Gastroesophageal sphincter (tissue), 4 donors: ENCODE measurements at regions not wholly inside any gene's neighbourhood (a gene's known extent, or its start where the extent isn't known, plus 50 kb on each side); places are given as distances from the start of the nearest gene placed in this dataset.

ENCODE experiments used
- ATAC-seq: fragments of 150-250 bp; one replicate; pipeline ENCODE4 v1.9.1; 2016; ENCODE audit warnings: mild to moderate bottlenecking, moderate library complexity
- H3K27ac ChIP-seq, 4 donors: fragments of 200-600 bp; sonication (generic) in 3 of 4; 1 replicate in 3 of 4; 2 replicates in 1 of 4; pipeline ENCODE4 v1.5.1; 2016 to 2019
- H3K27me3 ChIP-seq: fragments of 200-600 bp; sonication (generic); one replicate; pipeline ENCODE4 v1.5.1; 2019
- H3K36me3 ChIP-seq, 2 donors: fragments of 200-600 bp; sonication (generic); one replicate each; pipeline ENCODE4 v1.5.1; 2019; ENCODE audit warnings: control low read depth in 1 of 2
- H3K4me1 ChIP-seq, 3 donors: fragments of 200-600 bp; sonication (generic); 1 replicate in 2 of 3; 2 replicates in 1 of 3; pipeline ENCODE4 v1.5.1; 2016 to 2019; ENCODE audit warnings: control low read depth in 2 of 3
- H3K4me3 ChIP-seq, 2 donors: fragments of 200-600 bp; sonication (generic); one replicate each; pipeline ENCODE4 v1.5.1; 2019; ENCODE audit warnings: mild to moderate bottlenecking in 1 of 2, moderate library complexity in 1 of 2
- H3K9me3 ChIP-seq, 3 donors: fragments of 200-600 bp; sonication (generic); one replicate each; pipeline ENCODE4 v1.5.1; 2017 to 2019; ENCODE audit warnings: control low read depth in 2 of 3
- CTCF ChIP-seq, 4 experiments: fragments of 200-600 bp in 2 of 4; fragments of 450-650 bp in 2 of 4; sonication (generic) in 1 of 4; IDR thresholded peaks; one replicate each; pipeline ENCODE4 v1.5.1; 2017 to 2019; ENCODE audit warnings: antibody characterized with exemption in 4 of 4, mild to moderate bottlenecking in 2 of 4, moderate library complexity in 2 of 4
- EP300 ChIP-seq: sonication (generic); formaldehyde crosslinking; IDR thresholded peaks from one replicate; pipeline ENCODE4 v1.6.1; 2017; ENCODE audit warnings: antibody characterized with exemption, mild to moderate bottlenecking
- POLR2A ChIP-seq, 2 donors: fragments of 450-650 bp; IDR thresholded peaks; one replicate each; pipeline ENCODE4 v1.6.1; 2017; ENCODE audit warnings: antibody characterized with exemption in 2 of 2, mild to moderate bottlenecking in 2 of 2, moderate library complexity in 1 of 2
- POLR2AphosphoS5 ChIP-seq: sonication (generic); formaldehyde crosslinking; IDR thresholded peaks from one replicate; pipeline ENCODE4 v1.6.1; 2017; ENCODE audit warnings: antibody characterized with exemption
- WGBS, 2 donors: methylation state at CpG; one replicate each; pipeline ENCODE4 v1.1.5; 2018; ENCODE audit warnings: low coverage in 1 of 2; 5-methylcytosine and 5-hydroxymethylcytosine counted together

GRCh38 chr1:217373761-217374701 lies 256.9 kb downstream of the GPATCH2 start:
- no peaks in the 10 kb centered on the region for H3K4me1 ChIP-seq
- H3K27ac ChIP-seq, result no peak overlapping the region
- TF ChIP-seq EP300 (no peak), CTCF (IDR thresholded peaks at IDR 0.05) (no peak), POLR2AphosphoS5 (no peak), POLR2A (IDR thresholded peaks at IDR 0.05) (no peak)
- no peak for ATAC-seq
- peaks cover 0 to 8% (median 0%) of the 10 kb centered on the region in 3 donors for H3K9me3 ChIP-seq
- H3K4me3 ChIP-seq, result no peak overlapping the region
- no peaks in the 10 kb centered on the region for H3K27me3 ChIP-seq
- 98 to 99% methylated on average over 5 to 7 of the region's 11 CpGs for WGBS, 2 donors
- no peaks in the 10 kb centered on the region for H3K36me3 ChIP-seq

GRCh38 chr1:217372049-217372970 lies 258.6 kb downstream of the GPATCH2 start:
- H3K36me3 ChIP-seq, result no peaks in the 10 kb centered on the region
- H3K4me3 ChIP-seq, result no peak overlapping the region
- TF ChIP-seq CTCF (IDR thresholded peaks at IDR 0.05), result no peak
- no peak for TF ChIP-seq POLR2AphosphoS5
- no peak for TF ChIP-seq POLR2A (IDR thresholded peaks at IDR 0.05)
- TF ChIP-seq EP300, result no peak
- H3K9me3 ChIP-seq, result no peaks in the 10 kb centered on the region
- WGBS, 2 donors, result 83% methylated on average over 1 of the region's 7 CpGs; no CpG with 5 or more reads in 1 of the 2 donors
- no peak for ATAC-seq
- no peaks in the 10 kb centered on the region for H3K4me1 ChIP-seq
- H3K27me3 ChIP-seq, result no peaks in the 10 kb centered on the region
- no peak overlapping the region for H3K27ac ChIP-seq

- H3K4me3 ChIP-seq, result no peak overlapping the region
- WGBS, 2 donors, result 72 to 93% methylated on average over 4 to 10 of the region's 10 CpGs
- ATAC-seq, result no peak
- no peak overlapping the region for H3K27ac ChIP-seq
- no peaks in the 10 kb centered on the region for H3K4me1 ChIP-seq
- TF ChIP-seq POLR2A (IDR thresholded peaks at IDR 0.05) (no peak), CTCF (IDR thresholded peaks at IDR 0.05) (no peak), POLR2AphosphoS5 (no peak), EP300 (no peak)
- no peaks in the 10 kb centered on the region for H3K9me3 ChIP-seq
- no peaks in the 10 kb centered on the region for H3K36me3 ChIP-seq
- H3K27me3 ChIP-seq, result no peaks in the 10 kb centered on the region
Observed at GRCh38 chr1:217370757-217371156, 260.1 kb downstream of the GPATCH2 start.

GRCh38 chr1:217369996-217370551 lies 260.8 kb downstream of the GPATCH2 start:
- ATAC-seq, result no peak
- 86 to 87% methylated on average over 6 to 9 of the region's 9 CpGs for WGBS, 2 donors
- Histone ChIP-seq H3K27ac (no peak overlapping the region), H3K4me3 (no peak overlapping the region), H3K4me1 (no peaks in the 10 kb centered on the region), H3K9me3 (no peaks in the 10 kb centered on the region), H3K27me3 (no peaks in the 10 kb centered on the region), H3K36me3 (no peaks in the 10 kb centered on the region)
- TF ChIP-seq CTCF (IDR thresholded peaks at IDR 0.05) (no peak), POLR2A (IDR thresholded peaks at IDR 0.05) (no peak), EP300 (no peak), POLR2AphosphoS5 (no peak)
